ENCODE measurements at regions not wholly inside any gene's neighbourhood (a gene's known extent, or its start where the extent isn't known, plus 50 kb on each side); places are given as distances from the start of the nearest gene placed in this dataset.

DNA sequence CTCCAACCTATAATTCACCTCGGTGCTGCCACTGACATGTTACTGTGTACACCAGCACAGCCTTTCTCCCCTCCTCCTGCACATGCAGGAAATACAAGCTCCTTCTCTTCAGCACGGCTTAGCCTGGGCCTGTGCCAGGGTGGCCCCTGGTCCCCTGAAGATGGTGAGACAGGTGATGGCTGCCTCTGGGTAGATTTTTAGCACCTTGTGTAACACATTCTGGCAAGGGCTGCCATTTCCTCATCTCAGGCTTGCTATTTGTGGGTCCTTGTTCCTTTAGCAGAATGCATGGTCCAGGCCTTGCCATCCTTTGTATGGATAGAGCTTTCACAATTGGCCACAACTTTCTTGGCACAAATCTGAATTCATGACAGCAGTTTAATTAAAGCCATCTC lies 151.3 kb downstream of the CDC5L start:
- no peak for TF ChIP-seq POLR2A (IDR thresholded peaks at IDR 0.05; ENCODE audit: low read depth, low read length)
- no peak for DNase-seq (ENCODE audit: insufficient read length, low spot score)
- FAIRE-seq = no peak

DNA sequence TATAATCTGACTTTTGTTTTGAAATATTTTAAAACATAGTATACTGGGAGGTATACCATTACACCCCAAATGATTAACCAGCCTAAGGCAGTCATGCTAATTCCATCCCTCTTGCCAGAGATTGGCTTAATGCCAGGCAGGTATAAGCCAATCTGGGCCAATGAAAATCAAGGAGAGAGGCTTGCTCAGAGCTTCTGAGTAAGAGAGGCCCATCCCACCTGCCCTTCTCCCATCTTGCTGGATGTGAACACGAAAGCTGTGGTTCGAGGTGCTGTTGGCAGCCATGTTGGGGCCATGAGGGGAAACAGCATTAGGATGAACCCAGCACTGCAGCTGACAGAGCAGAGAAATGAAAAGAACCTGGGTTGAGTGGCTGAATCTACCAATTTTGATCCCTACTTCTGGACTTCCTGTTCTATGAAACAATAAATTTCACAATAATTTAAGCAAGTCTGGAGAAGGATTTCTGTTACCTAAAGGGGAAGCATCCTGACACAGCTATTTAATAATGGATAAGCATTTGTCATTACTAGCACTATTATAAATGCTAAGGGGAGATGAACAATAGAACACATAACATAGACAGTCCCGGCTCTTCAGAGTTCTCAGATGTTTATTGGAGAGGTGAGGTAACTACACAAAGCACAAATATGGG lies 152.3 kb downstream of the CDC5L start:
- TF ChIP-seq POLR2A (IDR thresholded peaks at IDR 0.05; ENCODE audit: low read depth, low read length) = no peak
- FAIRE-seq = no peak
- no peak for DNase-seq (ENCODE audit: insufficient read length, low spot score)

DNA sequence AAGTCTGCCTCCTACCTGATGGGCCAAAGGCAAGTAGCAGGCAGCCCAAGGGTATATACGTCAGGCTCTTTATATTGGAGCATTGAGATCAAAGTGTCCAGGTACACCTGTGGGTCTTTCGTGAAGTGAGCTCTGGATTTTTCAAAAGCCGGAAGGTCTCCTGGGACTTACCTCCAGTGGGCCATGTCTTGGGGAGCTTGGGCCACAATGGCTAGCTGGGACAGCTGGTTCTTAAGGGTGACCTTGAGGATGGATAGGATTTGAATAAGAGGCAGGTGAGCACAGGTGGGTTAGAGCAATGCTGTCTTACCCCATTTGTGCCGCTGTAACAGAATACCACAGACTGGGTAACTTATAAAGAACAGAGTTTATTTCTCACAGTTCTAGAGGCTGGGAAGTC lies 153.4 kb downstream of the CDC5L start:
- FAIRE-seq (no peak), DNase-seq (ENCODE audit: insufficient read length, low spot score) (no peak)
- no peak for TF ChIP-seq POLR2A (IDR thresholded peaks at IDR 0.05; ENCODE audit: low read depth, low read length)

DNA sequence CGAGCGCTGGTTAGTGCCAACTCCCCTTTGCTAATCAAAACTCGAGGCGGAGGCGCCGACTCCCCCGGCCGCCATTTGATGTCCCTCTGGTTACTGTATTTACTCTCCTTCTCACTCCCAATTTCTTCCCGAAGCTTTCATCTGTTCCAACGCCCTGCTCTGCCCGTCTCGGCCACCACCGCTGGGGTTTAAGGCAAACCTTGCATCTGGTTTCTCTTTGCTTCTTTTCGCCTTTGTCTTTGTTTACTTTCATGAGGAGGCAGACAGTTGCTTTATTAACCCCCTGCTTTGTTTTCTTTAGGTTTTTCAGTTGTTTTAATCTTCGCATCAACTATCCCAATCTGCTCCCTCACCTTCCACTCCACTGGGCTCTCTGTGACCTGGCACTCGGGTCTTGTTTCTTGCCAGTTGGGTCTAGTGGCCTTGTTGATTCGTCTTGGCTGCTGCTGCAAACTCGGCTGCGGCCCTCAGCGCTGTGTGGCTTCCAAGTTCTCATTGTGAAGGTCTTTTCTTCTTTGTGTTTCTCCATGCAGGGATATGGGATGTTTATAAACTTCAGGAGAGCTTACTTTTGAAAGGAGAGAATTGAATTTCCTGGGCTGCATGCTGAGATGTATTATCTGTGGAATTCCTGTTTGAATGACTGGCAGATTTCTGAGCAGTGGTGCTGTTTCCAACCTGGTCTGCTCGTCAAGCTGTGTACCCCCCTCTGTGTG lies 155.1 kb downstream of the CDC5L start:
- TF ChIP-seq POLR2A (IDR thresholded peaks at IDR 0.05; ENCODE audit: low read depth, low read length) = no peak
- DNase-seq (ENCODE audit: insufficient read length, low spot score) (no peak), FAIRE-seq (no peak)

DNA sequence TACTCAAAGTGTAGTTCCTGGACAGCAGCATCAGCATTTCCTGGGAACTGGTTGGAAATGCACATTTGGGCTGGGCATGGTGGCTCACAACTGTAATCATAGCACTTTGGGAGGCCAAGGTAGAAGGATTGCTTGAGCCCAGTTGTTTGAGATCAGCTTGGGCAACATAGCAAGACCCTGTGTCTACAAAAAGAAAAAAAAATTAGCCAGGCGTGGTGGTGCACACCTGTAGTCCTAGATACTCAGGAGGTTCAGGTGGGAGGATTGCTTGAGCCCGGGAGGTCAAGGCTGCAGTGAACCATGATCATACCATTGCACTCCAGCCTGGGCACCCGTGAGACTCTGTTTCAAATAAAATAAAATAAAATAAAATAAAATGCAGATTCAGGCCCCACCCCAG lies 156.2 kb downstream of the CDC5L start:
- DNase-seq (ENCODE audit: insufficient read length, low spot score) = no peak

DNA sequence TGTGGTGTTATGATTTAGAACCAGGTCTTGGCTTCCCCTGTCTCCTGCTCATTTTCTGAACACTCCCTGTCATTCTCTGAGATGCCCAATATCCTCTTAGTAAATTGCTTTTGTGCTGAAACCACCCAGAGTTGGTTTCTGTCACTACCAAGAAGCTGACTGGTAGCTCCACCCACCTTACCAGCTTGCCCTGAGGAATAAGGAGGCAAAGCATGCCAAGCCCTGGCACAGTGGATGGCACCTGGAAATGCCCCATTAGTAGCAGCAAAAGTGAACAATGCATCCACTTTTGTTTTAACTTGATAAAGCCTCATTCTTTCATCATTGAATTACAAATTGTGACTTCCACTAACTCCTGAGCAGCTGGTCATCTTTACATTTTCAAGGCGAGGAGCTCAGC lies 157.7 kb downstream of the CDC5L start:
- FAIRE-seq (no peak), DNase-seq (ENCODE audit: insufficient read length, low spot score) (no peak)
- TF ChIP-seq POLR2A (IDR thresholded peaks at IDR 0.05; ENCODE audit: low read depth, low read length) = no peak

More for the DNA sequence above, 156.2 kb downstream of the CDC5L start:
- FAIRE-seq = no peak
- TF ChIP-seq POLR2A (IDR thresholded peaks at IDR 0.05; ENCODE audit: low read depth, low read length) = no peak

DNA sequence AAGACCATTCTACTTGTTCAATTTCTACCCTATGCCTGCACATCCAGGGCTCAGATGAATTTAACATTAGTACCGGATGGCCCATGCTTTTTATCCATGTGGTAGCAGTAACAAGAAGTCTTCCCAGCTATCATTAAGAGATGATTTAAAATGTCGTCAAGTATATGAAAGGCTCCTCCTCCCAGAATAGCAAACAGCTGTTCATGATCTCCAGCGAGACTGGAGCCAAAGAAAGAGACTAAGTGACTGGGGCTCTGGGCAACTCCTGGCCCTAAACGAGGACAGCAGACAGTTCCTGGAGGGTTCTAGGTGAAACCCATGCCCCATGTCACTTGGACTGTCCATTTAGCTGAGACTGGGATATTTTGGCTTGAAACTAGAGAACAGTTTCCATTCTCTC lies 160.8 kb downstream of the CDC5L start:
- DNase-seq (ENCODE audit: insufficient read length, low spot score) = no peak
- no peak for TF ChIP-seq POLR2A (IDR thresholded peaks at IDR 0.05; ENCODE audit: low read depth, low read length)

DNA sequence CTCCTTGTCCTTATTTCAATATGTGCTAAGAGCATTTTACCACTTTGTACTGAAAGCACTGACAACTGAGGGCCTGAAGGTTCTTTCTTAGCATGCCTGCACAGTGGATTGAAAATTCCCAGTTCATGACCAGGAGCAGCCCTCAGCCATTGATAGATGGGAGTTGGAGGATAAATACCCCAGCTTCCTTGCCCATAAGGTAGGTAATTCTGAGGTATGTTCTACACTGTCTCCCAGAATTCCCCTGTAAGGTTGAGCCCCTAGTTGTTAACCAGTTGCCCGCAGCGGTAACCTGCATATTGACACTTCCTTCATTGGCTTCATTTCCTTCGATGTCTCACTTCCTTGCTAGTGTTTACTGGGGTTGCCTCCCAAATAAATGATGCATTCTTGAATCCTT lies 162.0 kb downstream of the CDC5L start:
- FAIRE-seq (no peak), DNase-seq (ENCODE audit: insufficient read length, low spot score) (no peak)
- TF ChIP-seq POLR2A (IDR thresholded peaks at IDR 0.05; ENCODE audit: low read depth, low read length) = no peak

More for the DNA sequence above, 160.8 kb downstream of the CDC5L start:
- FAIRE-seq = no peak

DNA sequence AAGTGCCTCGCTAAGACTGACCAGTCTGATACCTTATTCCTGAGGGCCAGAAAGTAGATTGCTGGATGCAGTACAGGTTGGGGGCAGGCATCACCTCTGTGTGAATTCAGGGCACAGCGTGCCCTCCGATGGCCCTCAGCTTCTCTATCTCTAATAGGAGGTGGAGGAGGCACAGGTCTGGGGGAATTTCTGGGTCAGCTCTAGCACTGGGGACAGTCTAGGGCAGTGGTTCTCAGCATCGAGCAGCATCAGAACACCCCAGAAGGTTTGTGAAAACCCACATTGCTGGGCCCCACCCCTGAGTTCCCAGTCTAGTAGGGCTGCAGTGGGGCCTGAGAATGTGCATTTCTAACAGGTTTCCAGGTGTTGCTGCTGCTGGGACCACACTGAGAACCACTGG lies 166.7 kb downstream of the CDC5L start:
- FAIRE-seq = no peak
- no peak for TF ChIP-seq POLR2A (IDR thresholded peaks at IDR 0.05; ENCODE audit: low read depth, low read length)
- no peak for DNase-seq (ENCODE audit: insufficient read length, low spot score)

DNA sequence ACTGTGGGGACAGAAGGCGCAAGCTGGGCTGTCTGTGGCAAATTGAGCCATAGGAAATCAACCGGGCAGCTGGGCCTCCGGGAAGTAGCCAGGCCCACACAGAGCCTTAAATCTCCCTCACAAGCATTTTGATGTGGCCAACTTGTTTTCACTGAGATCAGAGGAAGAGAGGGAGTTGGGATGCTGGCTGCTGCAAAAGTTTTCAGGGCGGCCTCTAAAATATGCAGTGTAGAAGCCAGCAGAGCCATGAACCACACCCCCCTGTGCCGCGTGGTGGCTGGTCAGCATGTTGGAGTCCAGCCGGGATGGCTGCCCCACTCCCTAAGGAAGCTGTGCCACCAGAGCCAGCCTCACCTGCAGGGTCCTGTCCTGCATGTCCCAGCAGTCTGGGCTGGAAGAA lies 167.4 kb downstream of the CDC5L start:
- no peak for FAIRE-seq
- no peak for DNase-seq (ENCODE audit: insufficient read length, low spot score)
- TF ChIP-seq POLR2A (IDR thresholded peaks at IDR 0.05; ENCODE audit: low read depth, low read length) = no peak

DNA sequence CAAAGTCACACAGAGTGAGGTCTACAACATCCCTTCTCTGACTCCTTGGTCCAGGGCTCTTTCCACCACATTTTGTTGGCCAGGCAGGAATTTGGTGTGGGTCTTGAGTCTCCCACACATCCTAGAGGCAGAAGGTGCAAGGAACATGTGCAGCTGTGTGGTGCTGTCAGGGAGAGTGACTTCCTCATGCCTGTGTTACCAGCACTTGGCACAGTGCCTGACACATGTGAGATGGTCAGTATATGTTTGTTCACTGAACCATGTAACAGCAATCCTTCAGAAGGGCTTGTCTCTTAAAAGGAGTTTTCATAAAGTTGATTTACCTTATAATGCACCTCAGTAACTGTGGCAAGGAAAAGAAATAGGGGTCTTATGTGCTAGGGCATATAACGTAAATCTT lies 168.5 kb downstream of the CDC5L start:
- FAIRE-seq = no peak
- no peak for TF ChIP-seq POLR2A (IDR thresholded peaks at IDR 0.05; ENCODE audit: low read depth, low read length)
- DNase-seq (ENCODE audit: insufficient read length, low spot score) = no peak

DNA sequence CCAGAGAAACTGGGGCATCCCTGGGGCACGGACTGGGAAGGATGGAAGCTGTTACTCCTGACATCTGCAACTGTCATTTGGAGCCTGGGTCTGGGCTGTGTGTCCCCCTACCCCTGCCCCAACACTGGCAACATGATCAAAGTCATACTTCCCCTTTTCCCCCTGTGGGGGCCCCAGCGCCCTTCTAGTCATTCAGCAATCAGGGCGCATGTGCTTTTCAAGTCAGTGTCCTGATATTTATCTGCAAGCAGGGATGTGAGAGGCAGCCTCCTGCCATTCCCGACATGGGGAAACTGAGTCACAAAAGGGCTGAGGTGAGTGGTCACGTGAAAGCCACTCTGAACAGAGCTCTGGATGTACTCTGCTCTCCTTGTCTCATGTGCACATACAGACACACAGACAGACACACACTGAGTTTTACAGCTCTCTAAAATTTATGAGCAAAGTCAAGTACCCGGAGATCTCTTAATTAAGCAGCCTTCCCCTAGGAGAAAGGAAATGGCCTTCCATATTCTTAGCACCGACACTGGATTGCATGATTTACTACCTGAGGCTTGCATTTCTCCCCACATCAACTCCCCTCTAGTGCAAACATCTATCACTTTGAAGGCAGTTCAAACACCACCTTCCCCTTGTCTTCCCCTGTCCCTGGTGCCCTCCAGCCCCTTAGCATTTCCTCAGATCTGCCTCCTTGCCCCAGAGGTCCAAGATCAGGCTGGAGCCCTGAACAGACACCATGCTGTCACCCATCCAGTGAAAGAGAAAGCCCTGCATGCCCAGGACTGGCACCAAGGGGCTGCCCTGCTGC lies 170.7 kb downstream of the CDC5L start:
- DNase-seq (ENCODE audit: insufficient read length, low spot score) = no peak
- no peak for TF ChIP-seq POLR2A (IDR thresholded peaks at IDR 0.05; ENCODE audit: low read depth, low read length)
- no peak for FAIRE-seq

DNA sequence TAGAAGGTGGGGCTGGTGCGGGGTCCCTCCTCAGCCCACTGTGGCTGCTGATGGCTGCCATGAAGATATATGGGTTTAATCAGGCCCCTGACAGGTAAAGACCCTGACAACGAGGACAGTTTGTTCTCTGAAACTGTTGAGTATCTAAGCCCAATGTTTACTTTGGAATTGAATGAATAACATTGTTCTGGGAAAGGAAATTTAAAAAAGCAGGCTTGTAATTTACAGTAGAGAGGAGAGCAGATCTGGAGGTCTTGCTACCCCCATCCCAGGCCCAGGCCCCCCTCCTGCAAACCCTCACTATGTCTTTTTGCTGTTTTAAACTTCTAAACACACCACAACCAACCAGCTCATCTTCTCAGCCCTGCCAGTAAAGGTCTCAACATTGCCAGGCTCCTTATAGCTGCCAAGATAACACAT lies 171.3 kb downstream of the CDC5L start:
- DNase-seq (ENCODE audit: insufficient read length, low spot score) (no peak), FAIRE-seq (no peak)
- TF ChIP-seq POLR2A (IDR thresholded peaks at IDR 0.05; ENCODE audit: low read depth, low read length) = no peak

DNA sequence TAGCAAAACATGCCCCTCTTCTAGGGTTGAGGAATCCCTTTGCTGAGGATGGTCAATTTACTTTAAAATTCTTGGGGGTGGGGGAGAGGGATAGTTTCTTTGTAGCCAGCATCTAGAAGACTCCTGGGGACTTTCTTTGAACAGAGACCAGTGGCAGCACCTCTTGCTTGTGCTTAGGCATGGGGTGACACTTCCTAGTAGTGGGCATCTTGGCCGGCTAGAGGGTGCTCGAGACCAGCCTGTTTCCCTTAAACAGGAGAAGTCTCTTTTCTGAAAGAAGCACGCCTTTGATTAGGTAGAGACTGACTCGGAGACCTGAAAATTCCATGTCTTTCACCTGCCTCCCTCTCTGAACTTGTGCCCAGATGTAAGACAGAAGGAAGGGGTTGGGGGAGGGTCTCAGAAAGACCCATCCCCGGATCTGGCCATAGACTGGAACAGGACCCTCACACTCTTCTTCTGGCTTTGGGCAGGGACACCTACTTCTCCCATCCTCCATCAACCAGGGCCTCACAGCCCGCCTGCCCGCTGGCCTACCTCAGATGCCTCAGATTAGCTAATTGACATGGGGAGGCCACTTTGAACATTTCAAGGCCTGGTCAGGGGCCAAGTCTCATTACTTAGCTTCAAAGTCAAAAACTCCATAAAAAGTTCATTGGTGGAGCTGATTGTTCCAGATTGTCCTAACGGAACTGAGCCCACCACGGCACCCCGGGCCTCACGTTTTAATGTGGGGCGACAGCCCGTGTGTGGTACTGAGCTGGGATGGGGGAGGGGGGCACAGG lies 172.2 kb downstream of the CDC5L start:
- FAIRE-seq (no peak), DNase-seq (ENCODE audit: insufficient read length, low spot score) (no peak)
- no peak for TF ChIP-seq POLR2A (IDR thresholded peaks at IDR 0.05; ENCODE audit: low read depth, low read length)
